ENCODE measurements at regions not wholly inside any gene's neighbourhood (a gene's known extent, or its start where the extent isn't known, plus 50 kb on each side); places are given as distances from the start of the nearest gene placed in this dataset.

DNA sequence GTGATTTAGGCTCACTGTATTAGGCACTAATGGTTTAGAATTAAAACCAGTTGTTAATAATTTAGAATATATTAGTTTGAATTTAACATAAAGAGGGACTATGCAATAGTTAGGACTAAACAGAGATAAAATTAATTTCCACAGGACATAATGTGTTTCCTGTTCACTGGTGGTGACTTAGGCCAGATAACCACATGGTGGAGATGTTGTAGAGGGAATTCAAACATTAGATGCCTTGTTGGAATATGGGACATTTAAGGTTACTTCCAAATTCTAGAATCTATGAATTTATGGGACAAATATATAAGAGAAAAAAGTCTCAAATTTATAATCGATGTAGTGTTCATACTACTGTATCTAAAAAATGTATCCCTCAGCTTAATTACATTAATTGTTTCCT is 615.5 kb upstream of the KLHL1 start:
- in situ Hi-C loops (cut with HindIII; ENCODE audit: extremely low pct_ligation_motif_present, low pct_unique_long_range_greater_than_20kb) = no loop called here

DNA sequence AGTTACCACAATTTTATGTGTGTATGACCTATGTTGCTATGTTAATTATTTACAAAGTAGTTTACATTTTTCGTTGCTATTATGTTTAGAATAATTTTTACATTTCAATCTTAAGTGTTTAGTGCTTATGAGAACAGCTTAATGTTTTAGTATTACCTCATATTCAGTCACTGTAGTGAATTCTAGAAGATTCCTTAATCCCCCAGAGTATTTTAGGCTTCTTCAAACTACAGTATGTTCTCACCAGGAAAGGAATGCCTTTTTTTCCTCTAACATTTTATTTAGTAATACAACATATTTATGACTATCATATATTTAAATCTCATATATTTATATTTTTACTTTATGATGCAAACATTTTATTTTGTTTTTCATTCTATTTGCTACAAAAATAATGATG is 612.1 kb upstream of the KLHL1 start:
- no peak for ATAC-seq
- H3K36me3 ChIP-seq (replicated peaks in 1 of 2; ENCODE audit: control insufficient read depth in 1 of 2, insufficient read depth in 2 of 2, low read length in 2 of 2) = no peaks in the 10 kb centered on the region
- no peaks in the 10 kb centered on the region for H3K4me1 ChIP-seq (ENCODE audit: insufficient read depth, low read length)
- H2AFZ ChIP-seq (ENCODE audit: low read length) = no peak overlapping the region
- FAIRE-seq = no peak
- H3K9me3 ChIP-seq (ENCODE audit: low read length) = no peaks in the 10 kb centered on the region
- H3K9ac ChIP-seq (ENCODE audit: insufficient read depth, low read depth, low read length) = no peak overlapping the region
- intact Hi-C loops (cut with micrococcal nuclease; ENCODE audit: unreplicated experiment) (no loop called here), in situ Hi-C loops (cut with HindIII; ENCODE audit: extremely low pct_ligation_motif_present, low pct_unique_long_range_greater_than_20kb) (no loop called here)
- BruUV-seq (replicated peaks) = no TSS peak
- ChIA-PET CTCF (ENCODE audit: low intra/inter-chr PET ratio, low total read pairs) (no interaction called here), POLR2A (no interaction called here)
- H3K79me2 ChIP-seq (ENCODE audit: insufficient read depth, low read length) = no peaks in the 10 kb centered on the region
- DNase-seq (ENCODE audit: low spot score) = no peak
- H3K4me2 ChIP-seq (ENCODE audit: low read depth, low read length) = no peak overlapping the region
- 0% methylated on average over 1 of the region's 1 CpG for WGBS (ENCODE audit: low lambda C conversion rate)
- no peaks in the 10 kb centered on the region for H3K27me3 ChIP-seq (ENCODE audit: control insufficient read depth in 1 of 2, insufficient read depth in 2 of 2, low read length in 2 of 2)
- H4K20me1 ChIP-seq (ENCODE audit: insufficient read depth, low read length) = no peaks in the 10 kb centered on the region
- no peak overlapping the region for H3K27ac ChIP-seq (ENCODE audit: extremely low read length, insufficient read depth, low read length)
- H3K4me3 ChIP-seq (replicated peaks in 1 of 3; ENCODE audit: insufficient read depth in 1 of 3, low read depth in 2 of 3, low read length in 3 of 3) = no peak overlapping the region
- TF ChIP-seq HMG20B (CRISPR knock-in tag; conservative IDR thresholded peaks at IDR 0.05) (no peak), RBAK (CRISPR knock-in tag; IDR thresholded peaks at IDR 0.05) (no peak)
- TF ChIP-seq, protein P1, sequence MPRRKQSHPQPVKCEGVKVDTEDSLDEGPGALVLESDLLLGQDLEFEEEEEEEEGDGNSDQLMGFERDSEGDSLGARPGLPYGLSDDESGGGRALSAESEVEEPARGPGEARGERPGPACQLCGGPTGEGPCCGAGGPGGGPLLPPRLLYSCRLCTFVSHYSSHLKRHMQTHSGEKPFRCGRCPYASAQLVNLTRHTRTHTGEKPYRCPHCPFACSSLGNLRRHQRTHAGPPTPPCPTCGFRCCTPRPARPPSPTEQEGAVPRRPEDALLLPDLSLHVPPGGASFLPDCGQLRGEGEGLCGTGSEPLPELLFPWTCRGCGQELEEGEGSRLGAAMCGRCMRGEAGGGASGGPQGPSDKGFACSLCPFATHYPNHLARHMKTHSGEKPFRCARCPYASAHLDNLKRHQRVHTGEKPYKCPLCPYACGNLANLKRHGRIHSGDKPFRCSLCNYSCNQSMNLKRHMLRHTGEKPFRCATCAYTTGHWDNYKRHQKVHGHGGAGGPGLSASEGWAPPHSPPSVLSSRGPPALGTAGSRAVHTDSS (CRISPR knock-in tag; conservative IDR thresholded peaks at IDR 0.05) = no peak

More for the DNA sequence above, 615.5 kb upstream of the KLHL1 start:
- no peak overlapping the region for H3K4me2 ChIP-seq (ENCODE audit: low read depth, low read length)
- ATAC-seq (peak; percentile 50; the same call in 2 of the 3 replicates), FAIRE-seq (no peak), DNase-seq (ENCODE audit: low spot score) (peak; percentile 5)
- H3K9ac ChIP-seq (ENCODE audit: insufficient read depth, low read depth, low read length) = no peak overlapping the region
- intact Hi-C loops (cut with micrococcal nuclease; ENCODE audit: unreplicated experiment) = loop anchor here (1.0 kb wide), 2 partner anchors 241 to 496 kb away; no protein-coding TSS in a partner anchor
- BruUV-seq (replicated peaks) = no TSS peak
- H3K27me3 ChIP-seq (ENCODE audit: control insufficient read depth in 1 of 2, insufficient read depth in 2 of 2, low read length in 2 of 2) = no peaks in the 10 kb centered on the region
- TF ChIP-seq, protein P2, sequence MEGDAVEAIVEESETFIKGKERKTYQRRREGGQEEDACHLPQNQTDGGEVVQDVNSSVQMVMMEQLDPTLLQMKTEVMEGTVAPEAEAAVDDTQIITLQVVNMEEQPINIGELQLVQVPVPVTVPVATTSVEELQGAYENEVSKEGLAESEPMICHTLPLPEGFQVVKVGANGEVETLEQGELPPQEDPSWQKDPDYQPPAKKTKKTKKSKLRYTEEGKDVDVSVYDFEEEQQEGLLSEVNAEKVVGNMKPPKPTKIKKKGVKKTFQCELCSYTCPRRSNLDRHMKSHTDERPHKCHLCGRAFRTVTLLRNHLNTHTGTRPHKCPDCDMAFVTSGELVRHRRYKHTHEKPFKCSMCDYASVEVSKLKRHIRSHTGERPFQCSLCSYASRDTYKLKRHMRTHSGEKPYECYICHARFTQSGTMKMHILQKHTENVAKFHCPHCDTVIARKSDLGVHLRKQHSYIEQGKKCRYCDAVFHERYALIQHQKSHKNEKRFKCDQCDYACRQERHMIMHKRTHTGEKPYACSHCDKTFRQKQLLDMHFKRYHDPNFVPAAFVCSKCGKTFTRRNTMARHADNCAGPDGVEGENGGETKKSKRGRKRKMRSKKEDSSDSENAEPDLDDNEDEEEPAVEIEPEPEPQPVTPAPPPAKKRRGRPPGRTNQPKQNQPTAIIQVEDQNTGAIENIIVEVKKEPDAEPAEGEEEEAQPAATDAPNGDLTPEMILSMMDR (CRISPR knock-in tag; IDR thresholded peaks at IDR 0.05) = peak; percentile 49
- TF ChIP-seq FOXA3 (CRISPR knock-in tag; IDR thresholded peaks at IDR 0.05) = no peak
- peak; percentile 58 for TF ChIP-seq STAG1 (CRISPR knock-in tag; IDR thresholded peaks at IDR 0.05)
- 5% methylated on average over 1 of the region's 1 CpG for WGBS (ENCODE audit: low lambda C conversion rate)
- H3K9me3 ChIP-seq (ENCODE audit: low read length) = no peaks in the 10 kb centered on the region
- ChIA-PET CTCF (ENCODE audit: low intra/inter-chr PET ratio, low total read pairs) (no interaction called here), POLR2A (no interaction called here)
- H2AFZ ChIP-seq (ENCODE audit: low read length) = no peak overlapping the region
- no peaks in the 10 kb centered on the region for H3K36me3 ChIP-seq (replicated peaks in 1 of 2; ENCODE audit: control insufficient read depth in 1 of 2, insufficient read depth in 2 of 2, low read length in 2 of 2)
- H3K79me2 ChIP-seq (ENCODE audit: insufficient read depth, low read length) = no peaks in the 10 kb centered on the region
- no peaks in the 10 kb centered on the region for H4K20me1 ChIP-seq (ENCODE audit: insufficient read depth, low read length)
- no peak overlapping the region for H3K4me3 ChIP-seq (replicated peaks in 1 of 3; ENCODE audit: insufficient read depth in 1 of 3, low read depth in 2 of 3, low read length in 3 of 3)
- H3K27ac ChIP-seq (ENCODE audit: extremely low read length, insufficient read depth, low read length) = no peak overlapping the region
- no peaks in the 10 kb centered on the region for H3K4me1 ChIP-seq (ENCODE audit: insufficient read depth, low read length)
